GM18519 (cell line): ENCODE measurements at regions not wholly inside any gene's neighbourhood (a gene's known extent, or its start where the extent isn't known, plus 50 kb on each side); places are given as distances from the start of the nearest gene placed in this dataset.

Experiments
- ATAC-seq: cut with Tn5 transposase; IDR thresholded peaks from one replicate; pipeline ENCODE4 v1.9.1; 2021; ENCODE audit warnings: mild to moderate bottlenecking, moderate library complexity; ENCODE audit not compliant: unreplicated experiment, low FRiP score

- no peak for ATAC-seq
These were observed 49.7 kb downstream of the GLI2 start for GRCh38 chr2:120785228-120785966.

- ATAC-seq, result no peak
These were observed 50.6 kb downstream of the GLI2 start for GRCh38 chr2:120786038-120786960.

GRCh38 chr2:120787111-120787821 is 51.6 kb downstream of the GLI2 start:
- no peak for ATAC-seq

GRCh38 chr2:120787822-120788700 is 52.4 kb downstream of the GLI2 start:
- no peak for ATAC-seq

- no peak for ATAC-seq
These were observed 55.7 kb downstream of the GLI2 start for GRCh38 chr2:120791243-120791961.

GRCh38 chr2:120791962-120792297 is 56.3 kb downstream of the GLI2 start:
- no peak for ATAC-seq

GRCh38 chr2:120793682-120794403 is 58.2 kb downstream of the GLI2 start:
- ATAC-seq, result no peak

GRCh38 chr2:120794716-120795115 is 59.0 kb downstream of the GLI2 start:
- no peak for ATAC-seq

- no peak for ATAC-seq
These were observed 60.4 kb downstream of the GLI2 start for GRCh38 chr2:120796094-120796493.

GRCh38 chr2:120797421-120798221 is 62.0 kb downstream of the GLI2 start:
- no peak for ATAC-seq

- no peak for ATAC-seq
These were observed 63.0 kb downstream of the GLI2 start for GRCh38 chr2:120798567-120799247.

- no peak for ATAC-seq
These were observed 66.5 kb downstream of the GLI2 start for GRCh38 chr2:120802158-120802557.

- ATAC-seq, result no peak
These were observed 67.3 kb downstream of the GLI2 start for GRCh38 chr2:120802867-120803484.

- ATAC-seq, result no peak
These were observed 68.2 kb downstream of the GLI2 start for GRCh38 chr2:120803764-120804335.

- no peak for ATAC-seq
These were observed 68.8 kb downstream of the GLI2 start for GRCh38 chr2:120804459-120804858.

- ATAC-seq, result no peak
These were observed 69.3 kb downstream of the GLI2 start for GRCh38 chr2:120805011-120805410.

- no peak for ATAC-seq
These were observed 69.9 kb downstream of the GLI2 start for GRCh38 chr2:120805602-120806001.
